H9 (cell line): ENCODE measurements at regions not wholly inside any gene's neighbourhood (a gene's known extent, or its start where the extent isn't known, plus 50 kb on each side); places are given as distances from the start of the nearest gene placed in this dataset.

Experiments
- DNase-seq: peaks from one replicate; pipeline ENCODE4 v3.0.0-alpha.2; 2017
- H2AFZ ChIP-seq: one replicate; pipeline ENCODE4 v1.6.1; 2013; ENCODE audit warnings: mild to moderate bottlenecking, low read length, control low read depth, moderate library complexity
- H2AK5ac ChIP-seq: 2 replicates; pipeline ENCODE4 v1.6.1; 2013; ENCODE audit warnings: low read length, control low read depth, mixed read lengths; ENCODE audit not compliant: insufficient read length
- H2BK120ac ChIP-seq: one replicate; pipeline ENCODE4 v1.6.1; 2013; ENCODE audit warnings: low read depth, mild to moderate bottlenecking, low read length, control low read depth, inconsistent platforms; ENCODE audit not compliant: poor library complexity, severe bottlenecking
- H2BK12ac ChIP-seq: 2 replicates; pipeline ENCODE4 v1.6.1; 2013; ENCODE audit warnings: low read length, control low read depth, mixed read lengths, low read depth; ENCODE audit not compliant: insufficient read length
- H2BK15ac ChIP-seq: 2 replicates; pipeline ENCODE4 v1.6.1; 2013; ENCODE audit warnings: low read depth, low read length, control low read depth
- H2BK20ac ChIP-seq: one replicate; pipeline ENCODE4 v1.6.1; 2013; ENCODE audit warnings: low read depth, mild to moderate bottlenecking, low read length, control low read depth, inconsistent platforms; ENCODE audit not compliant: poor library complexity, severe bottlenecking
- H2BK5ac ChIP-seq: 2 replicates; pipeline ENCODE4 v1.6.1; 2013; ENCODE audit warnings: low read length, control low read depth, mixed read lengths; ENCODE audit not compliant: insufficient read length
- H3K14ac ChIP-seq: 2 replicates; pipeline ENCODE4 v1.6.1; 2013; ENCODE audit warnings: low read length, control low read depth; ENCODE audit not compliant: insufficient read depth
- H3K18ac ChIP-seq: 2 replicates; pipeline ENCODE4 v1.6.1; 2013; ENCODE audit warnings: low read depth, mild to moderate bottlenecking, mixed read lengths, low read length, control low read depth; ENCODE audit not compliant: insufficient read length
- H3K23ac ChIP-seq: 2 replicates; pipeline ENCODE4 v1.6.1; 2013; ENCODE audit warnings: low read length, control low read depth, mixed read lengths, low read depth; ENCODE audit not compliant: insufficient read length
- H3K23me2 ChIP-seq: 2 replicates; pipeline ENCODE4 v1.6.1; 2013; ENCODE audit warnings: low read depth, mild to moderate bottlenecking, mixed read lengths, low read length, control low read depth; ENCODE audit not compliant: insufficient read length, poor library complexity, severe bottlenecking
- H3K27ac ChIP-seq: 2 replicates; pipeline ENCODE4 v1.5.1; 2013; ENCODE audit warnings: low read length, control low read depth, mixed read lengths, low read depth; ENCODE audit not compliant: insufficient read length
- H3K27me3 ChIP-seq: 2 replicates; pipeline ENCODE4 v1.6.1; 2013; ENCODE audit warnings: low read length, control low read depth, inconsistent platforms; ENCODE audit not compliant: insufficient read depth
- H3K4ac ChIP-seq: 2 replicates; pipeline ENCODE4 v1.6.1; 2013; ENCODE audit warnings: low read depth, mild to moderate bottlenecking, control low read depth, inconsistent platforms, low read length, moderate library complexity
- H3K4me1 ChIP-seq: 2 replicates; pipeline ENCODE4 v1.6.1; 2013; ENCODE audit warnings: low read length, control low read depth, inconsistent platforms; ENCODE audit not compliant: insufficient read depth
- H3K4me2 ChIP-seq: 2 replicates; pipeline ENCODE4 v1.6.1; 2013; ENCODE audit warnings: low read length, control low read depth, mixed read lengths; ENCODE audit not compliant: insufficient read length, insufficient read depth
- H3K56ac ChIP-seq: 2 replicates; pipeline ENCODE4 v1.6.1; 2013; ENCODE audit warnings: low read depth, mild to moderate bottlenecking, mixed read lengths, low read length, control low read depth; ENCODE audit not compliant: insufficient read length
- H3K79me1 ChIP-seq: 2 replicates; pipeline ENCODE4 v1.6.1; 2013; ENCODE audit warnings: low read depth, mild to moderate bottlenecking, moderate library complexity, low read length, control low read depth, inconsistent platforms; ENCODE audit not compliant: insufficient read depth, poor library complexity, severe bottlenecking
- H3K79me2 ChIP-seq: 2 replicates; pipeline ENCODE4 v1.6.1; 2013; ENCODE audit warnings: low read length, control low read depth, inconsistent platforms; ENCODE audit not compliant: insufficient read depth
- H3K9ac ChIP-seq: 2 replicates; pipeline ENCODE4 v1.6.1; 2013; ENCODE audit warnings: low read length, control low read depth, mixed read lengths; ENCODE audit not compliant: insufficient read length; ENCODE audit errors: extremely low read depth
- H3K9me3 ChIP-seq: one replicate; pipeline ENCODE4 v1.6.1; 2013; ENCODE audit warnings: low read depth, low read length, inconsistent platforms; ENCODE audit not compliant: control insufficient read depth
- H3T11ph ChIP-seq: one replicate; pipeline ENCODE4 v1.6.1; 2013; ENCODE audit warnings: mild to moderate bottlenecking, low read length, control low read depth, inconsistent platforms
- H4K20me1 ChIP-seq: one replicate; pipeline ENCODE4 v1.6.1; 2013; ENCODE audit not compliant: control insufficient read depth, insufficient read length, insufficient read depth
- H4K5ac ChIP-seq: 2 replicates; pipeline ENCODE4 v1.6.1; 2013; ENCODE audit warnings: low read depth, mild to moderate bottlenecking, mixed read lengths, low read length, control low read depth; ENCODE audit not compliant: insufficient read length
- H4K8ac ChIP-seq: replicated peaks from 2 replicates; pipeline ENCODE4 v1.6.1; 2013; ENCODE audit warnings: low read length, control low read depth, mixed read lengths, low read depth; ENCODE audit not compliant: insufficient read length
- H4K91ac ChIP-seq: 2 replicates; pipeline ENCODE4 v1.6.1; 2013; ENCODE audit warnings: low read depth, mild to moderate bottlenecking, moderate library complexity, mixed read lengths, low read length, control low read depth; ENCODE audit not compliant: insufficient read length
- H3K27ac Mint-ChIP-seq, 3 experiments: 2 replicates in 2 of 3; 3 replicates in 1 of 3; pipeline ENCODE4 v1.8.0; 2020 to 2021; ENCODE audit warnings: mixed read lengths in 3 of 3, mild to moderate bottlenecking in 1 of 3, moderate library complexity in 1 of 3
- H3K27me3 Mint-ChIP-seq: 2 replicates; pipeline ENCODE4 v1.8.0; 2021; ENCODE audit warnings: low read depth, mild to moderate bottlenecking, moderate library complexity, mixed read lengths
- H3K36me3 Mint-ChIP-seq, 3 experiments: 2 replicates in 2 of 3; 3 replicates in 1 of 3; pipeline ENCODE4 v1.8.0; 2020 to 2021; ENCODE audit warnings: low read depth in 3 of 3, mixed read lengths in 3 of 3; ENCODE audit not compliant: insufficient read depth in 1 of 3
- H3K4me1 Mint-ChIP-seq, 2 experiments: 2 replicates each; pipeline ENCODE4 v1.8.0; 2020; ENCODE audit warnings: mixed read lengths in 2 of 2
- H3K4me3 Mint-ChIP-seq, 2 experiments: 2 replicates in 1 of 2; 3 replicates in 1 of 2; pipeline ENCODE4 v1.8.0; 2020 to 2021; ENCODE audit warnings: mild to moderate bottlenecking in 2 of 2, mixed read lengths in 2 of 2, moderate library complexity in 1 of 2
- H3K9me3 Mint-ChIP-seq, 2 experiments: 2 replicates in 1 of 2; 3 replicates in 1 of 2; pipeline ENCODE4 v1.8.0; 2020; ENCODE audit warnings: mild to moderate bottlenecking in 2 of 2, mixed read lengths in 2 of 2, moderate library complexity in 1 of 2
- WGBS: extraction: QIAGEN DNeasy Blood & Tissue Kit; methylation state at CpG from one replicate; pipeline ENCODE4 v1.1.7; 2013; ENCODE audit warnings: missing lambda C conversion rate, low lambda C conversion rate, mixed read lengths; ENCODE audit not compliant: insufficient read length; ENCODE audit errors: extremely low coverage; 5-methylcytosine and 5-hydroxymethylcytosine counted together
- TF ChIP-seq, protein P1 (sequence below): fragments of 200-600 bp; sonication (generic); conservative IDR thresholded peaks from 3 replicates; pipeline ENCODE4 v1.8.0; 2021; ENCODE audit warnings: antibody characterized with exemption, mild to moderate bottlenecking

DNA sequence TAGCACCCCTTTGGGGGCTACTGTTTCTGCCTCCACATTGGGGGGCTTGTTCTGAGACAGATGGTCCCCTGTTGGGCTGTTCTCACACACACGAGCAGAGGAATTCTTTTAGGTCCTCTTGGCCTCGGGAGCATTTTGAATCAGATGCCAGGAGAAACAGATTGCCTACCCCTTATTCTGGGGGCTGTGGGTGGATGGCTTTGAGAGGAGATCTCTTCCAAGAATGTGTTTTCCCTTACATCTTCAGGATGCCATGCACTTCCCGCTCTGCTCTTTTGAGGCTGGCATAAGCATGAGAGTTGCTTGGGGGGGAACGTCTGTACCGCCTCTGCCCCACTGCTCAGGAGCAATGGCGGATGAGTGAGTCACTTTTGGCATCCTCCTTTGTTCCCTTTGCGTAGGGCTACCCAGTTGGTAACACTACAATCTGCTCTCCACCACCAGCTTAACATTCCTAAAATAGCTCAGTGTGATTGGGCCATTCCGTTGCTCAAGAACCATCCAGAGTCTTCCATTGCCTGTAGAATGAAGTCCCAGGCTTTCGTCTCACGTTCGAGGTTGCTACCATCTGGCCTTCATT is 154.4 kb downstream of the RPLP1 start:
- Histone ChIP-seq H3K18ac (no peak overlapping the region), H2BK5ac (no peak overlapping the region), H2BK120ac (no peak overlapping the region), H3T11ph (no peak overlapping the region), H2BK12ac (no peak overlapping the region), H4K20me1 (no peaks in the 10 kb centered on the region), H3K14ac (no peak overlapping the region), H3K4me1 (no peaks in the 10 kb centered on the region), H3K9me3 (no peaks in the 10 kb centered on the region), H3K27me3 (no peaks in the 10 kb centered on the region), H4K5ac (no peak overlapping the region), H3K56ac (no peak overlapping the region), H4K91ac (no peak overlapping the region), H3K79me2 (no peaks in the 10 kb centered on the region), H3K79me1 (no peaks in the 10 kb centered on the region), H3K4ac (no peak overlapping the region), H3K27ac (no peak overlapping the region), H2BK15ac (no peak overlapping the region), H2AFZ (no peak overlapping the region), H3K4me2 (no peak overlapping the region), H3K23ac (no peak overlapping the region), H3K23me2 (no peaks in the 10 kb centered on the region), H3K9ac (no peak overlapping the region), H4K8ac (no peak overlapping the region), H2AK5ac (no peak overlapping the region), H2BK20ac (no peak overlapping the region)
- H3K36me3 Mint-ChIP-seq, result no peaks in the 10 kb centered on the region
- peaks cover 11 to 15% of the 10 kb centered on the region in 2 experiments for H3K4me1 Mint-ChIP-seq
- TF ChIP-seq, protein P1, sequence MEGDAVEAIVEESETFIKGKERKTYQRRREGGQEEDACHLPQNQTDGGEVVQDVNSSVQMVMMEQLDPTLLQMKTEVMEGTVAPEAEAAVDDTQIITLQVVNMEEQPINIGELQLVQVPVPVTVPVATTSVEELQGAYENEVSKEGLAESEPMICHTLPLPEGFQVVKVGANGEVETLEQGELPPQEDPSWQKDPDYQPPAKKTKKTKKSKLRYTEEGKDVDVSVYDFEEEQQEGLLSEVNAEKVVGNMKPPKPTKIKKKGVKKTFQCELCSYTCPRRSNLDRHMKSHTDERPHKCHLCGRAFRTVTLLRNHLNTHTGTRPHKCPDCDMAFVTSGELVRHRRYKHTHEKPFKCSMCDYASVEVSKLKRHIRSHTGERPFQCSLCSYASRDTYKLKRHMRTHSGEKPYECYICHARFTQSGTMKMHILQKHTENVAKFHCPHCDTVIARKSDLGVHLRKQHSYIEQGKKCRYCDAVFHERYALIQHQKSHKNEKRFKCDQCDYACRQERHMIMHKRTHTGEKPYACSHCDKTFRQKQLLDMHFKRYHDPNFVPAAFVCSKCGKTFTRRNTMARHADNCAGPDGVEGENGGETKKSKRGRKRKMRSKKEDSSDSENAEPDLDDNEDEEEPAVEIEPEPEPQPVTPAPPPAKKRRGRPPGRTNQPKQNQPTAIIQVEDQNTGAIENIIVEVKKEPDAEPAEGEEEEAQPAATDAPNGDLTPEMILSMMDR, result no peak
- WGBS, result no CpG with 5 or more reads among the region's 11 CpGs
- H3K9me3 Mint-ChIP-seq, result no peaks in the 10 kb centered on the region; a peak in 1 of 5 replicates
- no peak overlapping the region for H3K4me3 Mint-ChIP-seq
- peaks cover 3% of the 10 kb centered on the region for H3K27me3 Mint-ChIP-seq
- DNase-seq, result no peak
- H3K27ac Mint-ChIP-seq, result no peak overlapping the region
